ENCODE measurements at regions not wholly inside any gene's neighbourhood (a gene's known extent, or its start where the extent isn't known, plus 50 kb on each side); places are given as distances from the start of the nearest gene placed in this dataset.

DNA sequence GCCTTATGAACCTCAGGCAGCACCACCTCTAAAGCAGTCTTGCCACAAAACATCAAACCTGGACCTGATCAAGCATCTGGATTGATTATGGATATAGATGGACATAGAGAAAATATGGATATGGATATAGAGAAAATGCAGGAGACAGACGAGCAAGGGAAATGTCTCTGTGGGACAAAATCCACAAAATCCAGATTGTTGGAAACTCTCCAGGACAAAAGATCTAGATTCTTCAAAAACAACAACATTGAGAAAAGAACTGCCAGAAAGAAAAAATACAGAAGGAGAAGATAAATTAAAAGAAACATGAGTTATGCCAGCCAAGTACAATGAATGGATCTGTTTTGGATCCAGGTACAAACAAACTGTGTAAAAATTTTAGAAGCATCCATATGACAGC lies 1176.5 kb downstream of the UQCRFS1 start:
- no peaks in the 10 kb centered on the region for H3K4me1 ChIP-seq
- TF ChIP-seq, protein P1, sequence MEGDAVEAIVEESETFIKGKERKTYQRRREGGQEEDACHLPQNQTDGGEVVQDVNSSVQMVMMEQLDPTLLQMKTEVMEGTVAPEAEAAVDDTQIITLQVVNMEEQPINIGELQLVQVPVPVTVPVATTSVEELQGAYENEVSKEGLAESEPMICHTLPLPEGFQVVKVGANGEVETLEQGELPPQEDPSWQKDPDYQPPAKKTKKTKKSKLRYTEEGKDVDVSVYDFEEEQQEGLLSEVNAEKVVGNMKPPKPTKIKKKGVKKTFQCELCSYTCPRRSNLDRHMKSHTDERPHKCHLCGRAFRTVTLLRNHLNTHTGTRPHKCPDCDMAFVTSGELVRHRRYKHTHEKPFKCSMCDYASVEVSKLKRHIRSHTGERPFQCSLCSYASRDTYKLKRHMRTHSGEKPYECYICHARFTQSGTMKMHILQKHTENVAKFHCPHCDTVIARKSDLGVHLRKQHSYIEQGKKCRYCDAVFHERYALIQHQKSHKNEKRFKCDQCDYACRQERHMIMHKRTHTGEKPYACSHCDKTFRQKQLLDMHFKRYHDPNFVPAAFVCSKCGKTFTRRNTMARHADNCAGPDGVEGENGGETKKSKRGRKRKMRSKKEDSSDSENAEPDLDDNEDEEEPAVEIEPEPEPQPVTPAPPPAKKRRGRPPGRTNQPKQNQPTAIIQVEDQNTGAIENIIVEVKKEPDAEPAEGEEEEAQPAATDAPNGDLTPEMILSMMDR (IDR thresholded peaks at IDR 0.05) = no peak
- no peak overlapping the region for H3K27ac ChIP-seq
- no peak overlapping the region for H3K4me3 ChIP-seq
- no peaks in the 10 kb centered on the region for H3K9me3 ChIP-seq
- no peaks in the 10 kb centered on the region for H3K36me3 ChIP-seq
- no peak for DNase-seq
- H3K9ac ChIP-seq (ENCODE audit: low read depth in 2 of 2, low read length in 2 of 2) = no peak overlapping the region
- intact Hi-C loops (cut with DNase I) = no loop called here
- no peaks in the 10 kb centered on the region for H3K27me3 ChIP-seq

DNA sequence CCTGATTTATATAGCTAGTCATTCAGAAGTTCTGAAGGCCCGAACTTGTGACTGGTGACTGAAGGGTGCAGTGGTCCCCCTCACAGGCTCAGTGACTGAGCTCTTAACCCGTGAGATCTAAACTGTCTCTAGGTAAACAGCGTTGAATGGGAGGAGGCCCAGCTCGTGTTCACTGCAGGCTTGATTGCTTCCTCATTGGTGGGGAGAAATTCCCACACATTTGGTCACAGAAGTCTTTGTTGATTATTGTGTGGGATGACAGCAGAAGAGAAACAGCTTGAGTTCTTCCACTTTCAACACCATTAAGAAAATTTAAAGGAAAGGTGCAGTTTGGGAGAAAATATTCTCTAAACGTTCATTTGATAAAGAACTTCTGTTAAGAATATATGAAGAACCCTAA lies 1178.0 kb downstream of the UQCRFS1 start:
- Histone ChIP-seq H3K4me3 (no peak overlapping the region), H3K9me3 (no peaks in the 10 kb centered on the region), H3K36me3 (no peaks in the 10 kb centered on the region), H3K9ac (ENCODE audit: low read depth in 2 of 2, low read length in 2 of 2) (no peak overlapping the region), H3K27ac (no peak overlapping the region), H3K4me1 (no peaks in the 10 kb centered on the region), H3K27me3 (no peaks in the 10 kb centered on the region)
- TF ChIP-seq, protein P1 (IDR thresholded peaks at IDR 0.05) = no peak
- intact Hi-C loops (cut with DNase I) = no loop called here
- no peak for DNase-seq

DNA sequence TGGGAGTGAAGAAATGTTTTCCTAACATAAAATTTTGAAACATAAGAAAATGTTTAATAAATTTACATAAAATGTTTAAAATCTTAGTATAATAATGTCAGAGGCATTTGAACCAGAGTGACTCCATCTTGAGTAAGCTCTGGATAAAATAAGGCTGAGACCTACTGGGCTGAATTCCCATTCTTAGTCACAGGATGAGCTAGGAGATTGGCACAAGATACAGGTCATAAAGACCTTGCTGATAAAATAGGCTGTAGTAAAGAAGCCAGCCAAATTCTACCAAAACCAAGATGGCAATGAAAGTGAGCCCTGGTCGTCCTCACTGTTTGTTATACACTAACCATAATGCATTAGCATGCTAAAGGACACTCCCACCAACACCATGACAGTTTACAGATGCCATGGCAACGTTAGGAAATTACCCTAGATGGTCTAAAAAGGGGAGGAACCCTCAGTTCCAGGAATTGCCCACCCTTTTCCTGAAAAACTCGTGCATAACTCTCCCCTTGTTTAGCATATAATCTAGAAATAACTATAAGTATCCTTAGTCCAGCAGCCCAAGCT lies 1184.0 kb downstream of the UQCRFS1 start:
- TF ChIP-seq, protein P1 (IDR thresholded peaks at IDR 0.05) = no peak
- Histone ChIP-seq H3K9me3 (no peaks in the 10 kb centered on the region), H3K27me3 (no peaks in the 10 kb centered on the region), H3K36me3 (no peaks in the 10 kb centered on the region), H3K4me3 (no peak overlapping the region), H3K27ac (no peak overlapping the region), H3K4me1 (no peaks in the 10 kb centered on the region), H3K9ac (ENCODE audit: low read depth in 2 of 2, low read length in 2 of 2) (no peak overlapping the region)
- intact Hi-C loops (cut with DNase I) = no loop called here
- no peak for DNase-seq

DNA sequence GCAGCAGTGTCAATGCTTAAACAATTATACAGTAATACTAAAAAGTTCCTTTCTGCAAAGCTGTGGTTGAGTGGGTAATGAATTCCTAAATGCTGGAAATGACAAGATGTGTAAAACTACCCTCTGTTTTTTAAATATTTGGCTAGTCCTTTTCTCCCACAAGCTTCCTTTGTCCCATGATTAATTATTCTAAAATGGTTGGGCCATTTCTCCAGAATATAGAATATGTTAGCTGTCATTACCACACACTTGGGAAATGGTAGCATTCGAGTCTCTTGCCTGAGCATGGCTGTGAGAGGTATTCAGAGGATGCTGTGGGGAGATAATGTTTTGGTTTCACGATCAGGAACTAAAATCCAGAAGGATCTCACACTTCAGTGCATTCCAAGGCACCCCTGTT lies 1185.8 kb downstream of the UQCRFS1 start:
- TF ChIP-seq, protein P1 (IDR thresholded peaks at IDR 0.05) = no peak
- H3K9me3 ChIP-seq = no peaks in the 10 kb centered on the region
- intact Hi-C loops (cut with DNase I) = no loop called here

DNA sequence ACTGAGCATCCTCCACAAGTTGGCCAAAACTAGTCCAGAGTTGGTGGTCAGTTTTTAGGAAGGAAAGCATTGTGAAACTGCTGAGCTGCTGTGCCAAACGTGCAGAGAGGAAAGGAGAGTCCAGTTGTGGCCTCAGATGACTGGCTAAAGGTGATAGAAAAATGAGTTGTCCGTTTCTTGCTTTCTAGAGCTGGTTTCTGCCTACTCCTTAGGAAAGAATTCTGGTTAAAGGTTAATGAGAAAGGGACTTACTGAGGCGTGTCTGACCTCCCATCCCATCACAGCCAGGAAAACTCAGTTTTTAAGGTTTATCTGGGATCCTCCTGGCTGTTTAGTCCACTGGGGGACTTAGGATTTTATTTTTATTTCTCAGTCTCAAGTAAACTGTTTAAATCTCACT lies 1186.3 kb downstream of the UQCRFS1 start:
- no peak for DNase-seq
- Histone ChIP-seq H3K4me3 (no peak overlapping the region), H3K9ac (ENCODE audit: low read depth in 2 of 2, low read length in 2 of 2) (no peak overlapping the region), H3K27ac (no peak overlapping the region), H3K27me3 (no peaks in the 10 kb centered on the region), H3K4me1 (no peaks in the 10 kb centered on the region), H3K9me3 (no peaks in the 10 kb centered on the region), H3K36me3 (no peaks in the 10 kb centered on the region)
- TF ChIP-seq, protein P1 (IDR thresholded peaks at IDR 0.05) = no peak
- intact Hi-C loops (cut with DNase I) = no loop called here

More for the DNA sequence above, 1185.8 kb downstream of the UQCRFS1 start:
- Histone ChIP-seq H3K4me3 (no peak overlapping the region), H3K27me3 (no peaks in the 10 kb centered on the region), H3K9ac (ENCODE audit: low read depth in 2 of 2, low read length in 2 of 2) (no peak overlapping the region), H3K4me1 (no peaks in the 10 kb centered on the region), H3K36me3 (no peaks in the 10 kb centered on the region), H3K27ac (no peak overlapping the region)
- DNase-seq = no peak
